ENCODE measurements at regions not wholly inside any gene's neighbourhood (a gene's known extent, or its start where the extent isn't known, plus 50 kb on each side); places are given as distances from the start of the nearest gene placed in this dataset.

DNA sequence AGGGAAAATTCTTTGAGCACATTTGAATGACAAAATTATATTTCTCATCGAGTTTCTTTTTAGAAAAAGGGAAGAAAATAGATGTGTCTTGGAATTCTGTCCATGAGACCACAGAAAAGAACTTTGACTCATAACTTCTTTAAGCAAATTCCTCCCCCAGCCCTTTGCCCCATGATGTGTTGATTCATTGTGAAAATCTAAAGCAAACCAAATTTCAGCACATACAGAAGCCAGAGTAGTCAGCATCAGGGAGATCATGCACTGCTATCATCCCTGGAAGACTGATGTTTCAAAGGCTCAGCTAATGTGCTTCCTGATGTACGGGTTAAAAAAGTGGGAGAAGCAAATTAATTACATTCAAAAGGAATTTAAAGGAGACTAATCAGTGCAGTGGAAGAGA is 159.7 kb downstream of the FAT3 start:
- no peak overlapping the region for H3K27ac ChIP-seq (ENCODE audit: low read depth in 1 of 2, low read length in 2 of 2)
- no peaks in the 10 kb centered on the region for H3K36me3 ChIP-seq (ENCODE audit: control insufficient read depth in 4 of 4, insufficient read depth in 3 of 4, low read depth in 1 of 4, low read length in 3 of 4)
- H3K9me3 ChIP-seq (ENCODE audit: control insufficient read depth in 4 of 4, low read length in 3 of 4), result peaks cover 0 to 3% (median 0%) of the 10 kb centered on the region in 4 donors
- no peak overlapping the region for H3K9ac ChIP-seq (ENCODE audit: low read depth in 1 of 2, low read length in 2 of 2)
- no peaks in the 10 kb centered on the region for H3K4me1 ChIP-seq (ENCODE audit: control insufficient read depth in 4 of 4, insufficient read depth in 4 of 4, low read length in 3 of 4)
- 64% methylated on average over 2 of the region's 2 CpGs for WGBS
- TF ChIP-seq, protein P1, sequence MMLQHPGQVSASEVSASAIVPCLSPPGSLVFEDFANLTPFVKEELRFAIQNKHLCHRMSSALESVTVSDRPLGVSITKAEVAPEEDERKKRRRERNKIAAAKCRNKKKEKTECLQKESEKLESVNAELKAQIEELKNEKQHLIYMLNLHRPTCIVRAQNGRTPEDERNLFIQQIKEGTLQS (IDR thresholded peaks at IDR 0.05), result no peak
- TF ChIP-seq RXRA (IDR thresholded peaks at IDR 0.05) (no peak), RAD21 (IDR thresholded peaks at IDR 0.05) (no peak), EGR1 (IDR thresholded peaks at IDR 0.05; ENCODE audit: low read depth in 2 of 2) (no peak), JUND (IDR thresholded peaks at IDR 0.05) (no peak), FOXA1 (IDR thresholded peaks at IDR 0.05) (no peak)
- TF ChIP-seq, protein P2, sequence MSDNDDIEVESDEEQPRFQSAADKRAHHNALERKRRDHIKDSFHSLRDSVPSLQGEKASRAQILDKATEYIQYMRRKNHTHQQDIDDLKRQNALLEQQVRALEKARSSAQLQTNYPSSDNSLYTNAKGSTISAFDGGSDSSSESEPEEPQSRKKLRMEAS (IDR thresholded peaks at IDR 0.05), result no peak
- DNase-seq (ENCODE audit: low spot score), result no peak
- H3K4me3 ChIP-seq (ENCODE audit: low read depth in 1 of 3, low read length in 3 of 3), result no peak overlapping the region
- no peaks in the 10 kb centered on the region for H3K27me3 ChIP-seq (ENCODE audit: control insufficient read depth in 4 of 4, insufficient read depth in 4 of 4, low read length in 3 of 4)

DNA sequence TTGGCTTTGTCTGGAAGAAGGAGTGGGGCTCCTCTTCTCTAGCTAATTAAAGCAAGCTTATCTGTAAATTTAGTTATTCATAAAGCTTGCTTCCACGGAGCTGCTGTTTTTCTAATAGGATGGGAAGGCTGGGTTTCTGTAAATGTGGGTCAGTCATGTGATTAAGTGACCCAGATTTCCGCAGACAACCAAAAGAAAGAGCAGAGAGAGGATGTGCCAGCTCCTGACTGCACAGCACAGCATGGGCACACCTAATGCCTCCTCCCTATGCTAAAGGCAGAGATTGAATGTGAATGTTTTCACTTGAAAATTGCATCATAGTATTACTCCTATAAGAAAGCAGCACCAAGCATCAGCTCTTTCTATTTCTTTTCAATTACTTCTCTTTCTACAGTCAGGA is 160.2 kb downstream of the FAT3 start:
- Histone ChIP-seq H3K4me3 (ENCODE audit: low read depth in 1 of 3, low read length in 3 of 3) (no peak overlapping the region), H3K9ac (ENCODE audit: low read depth in 1 of 2, low read length in 2 of 2) (no peak overlapping the region), H3K27me3 (ENCODE audit: control insufficient read depth in 4 of 4, insufficient read depth in 4 of 4, low read length in 3 of 4) (no peaks in the 10 kb centered on the region), H3K36me3 (ENCODE audit: control insufficient read depth in 4 of 4, insufficient read depth in 3 of 4, low read depth in 1 of 4, low read length in 3 of 4) (no peaks in the 10 kb centered on the region), H3K9me3 (ENCODE audit: control insufficient read depth in 4 of 4, low read length in 3 of 4) (peaks cover 0 to 3% (median 0%) of the 10 kb centered on the region in 4 donors), H3K4me1 (ENCODE audit: control insufficient read depth in 4 of 4, insufficient read depth in 4 of 4, low read length in 3 of 4) (no peaks in the 10 kb centered on the region), H3K27ac (ENCODE audit: low read depth in 1 of 2, low read length in 2 of 2) (no peak overlapping the region)
- no peak for DNase-seq (ENCODE audit: low spot score)
- WGBS, result 16% methylated on average over 2 of the region's 2 CpGs
- no peak for TF ChIP-seq TAF1 (conservative IDR thresholded peaks at IDR 0.05)

DNA sequence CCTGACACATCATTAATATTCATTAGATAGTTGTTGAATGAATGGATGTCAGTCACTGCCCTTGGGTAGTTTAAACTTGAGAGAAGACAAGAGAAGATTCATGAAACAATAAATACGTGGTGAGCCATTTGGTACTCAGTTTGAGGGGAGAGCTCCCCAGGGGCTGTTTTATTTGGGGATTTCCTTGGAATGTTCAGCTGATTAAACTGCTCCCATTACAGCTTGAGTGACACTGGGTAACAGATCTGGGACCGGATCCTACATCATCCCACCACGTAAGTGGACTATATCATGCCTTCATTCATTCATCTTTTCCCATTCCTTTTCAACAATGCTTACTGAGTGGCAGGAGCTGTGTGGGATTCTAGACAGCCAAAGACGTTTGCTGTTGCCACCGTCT is 162.0 kb downstream of the FAT3 start:
- Histone ChIP-seq H3K9ac (ENCODE audit: low read depth in 1 of 2, low read length in 2 of 2) (no peak overlapping the region), H3K36me3 (ENCODE audit: control insufficient read depth in 4 of 4, insufficient read depth in 3 of 4, low read depth in 1 of 4, low read length in 3 of 4) (no peaks in the 10 kb centered on the region), H3K27ac (ENCODE audit: low read depth in 1 of 2, low read length in 2 of 2) (no peak overlapping the region), H3K9me3 (ENCODE audit: control insufficient read depth in 4 of 4, low read length in 3 of 4) (peaks cover 0 to 3% (median 0%) of the 10 kb centered on the region in 4 donors), H3K27me3 (ENCODE audit: control insufficient read depth in 4 of 4, insufficient read depth in 4 of 4, low read length in 3 of 4) (no peaks in the 10 kb centered on the region), H3K4me1 (ENCODE audit: control insufficient read depth in 4 of 4, insufficient read depth in 4 of 4, low read length in 3 of 4) (no peaks in the 10 kb centered on the region), H3K4me3 (ENCODE audit: low read depth in 1 of 3, low read length in 3 of 3) (no peak overlapping the region)
- DNase-seq (ENCODE audit: low spot score), result no peak
- 88% methylated on average over 5 of the region's 5 CpGs for WGBS
- TF ChIP-seq RAD21 (IDR thresholded peaks at IDR 0.05), result no peak

DNA sequence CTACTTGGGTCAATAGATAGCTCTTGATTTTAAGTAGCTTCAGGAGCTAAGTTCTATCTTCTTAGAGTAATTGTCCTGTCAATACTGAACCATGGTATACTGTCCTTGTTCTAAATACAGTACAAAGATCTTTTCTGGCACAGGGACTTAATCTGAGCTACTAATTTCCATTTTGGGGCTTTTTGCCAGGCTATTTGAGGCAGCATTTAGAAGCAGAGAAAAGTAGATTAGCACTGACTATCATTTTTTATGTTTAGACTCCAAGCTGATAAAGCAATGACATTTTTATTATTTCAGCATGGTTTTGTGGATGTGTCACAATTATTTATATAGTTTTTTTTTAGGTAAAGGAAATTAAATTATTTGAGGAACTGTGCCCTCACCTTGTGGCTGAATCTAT is 163.2 kb downstream of the FAT3 start:
- Histone ChIP-seq H3K9ac (ENCODE audit: low read depth in 1 of 2, low read length in 2 of 2) (no peak overlapping the region), H3K36me3 (ENCODE audit: control insufficient read depth in 4 of 4, insufficient read depth in 3 of 4, low read depth in 1 of 4, low read length in 3 of 4) (no peaks in the 10 kb centered on the region), H3K4me1 (ENCODE audit: control insufficient read depth in 4 of 4, insufficient read depth in 4 of 4, low read length in 3 of 4) (no peaks in the 10 kb centered on the region), H3K27me3 (ENCODE audit: control insufficient read depth in 4 of 4, insufficient read depth in 4 of 4, low read length in 3 of 4) (peaks cover 0 to 3% (median 0%) of the 10 kb centered on the region in 4 donors), H3K9me3 (ENCODE audit: control insufficient read depth in 4 of 4, low read length in 3 of 4) (peaks cover 0 to 3% (median 0%) of the 10 kb centered on the region in 4 donors), H3K27ac (ENCODE audit: low read depth in 1 of 2, low read length in 2 of 2) (no peak overlapping the region), H3K4me3 (ENCODE audit: low read depth in 1 of 3, low read length in 3 of 3) (no peak overlapping the region)
- DNase-seq (ENCODE audit: low spot score), result no peak
- TF ChIP-seq EGR1 (IDR thresholded peaks at IDR 0.05; ENCODE audit: low read depth in 2 of 2) (no peak), HNF4A (conservative IDR thresholded peaks at IDR 0.05) (no peak), SP1 (IDR thresholded peaks at IDR 0.05) (no peak), GABPA (IDR thresholded peaks at IDR 0.05 in 1 of 2, conservative IDR thresholded peaks at IDR 0.05 in 1 of 2) (no peak), TAF1 (conservative IDR thresholded peaks at IDR 0.05) (no peak), RAD21 (IDR thresholded peaks at IDR 0.05) (no peak), HNF4G (IDR thresholded peaks at IDR 0.05) (no peak), RXRA (IDR thresholded peaks at IDR 0.05) (no peak), FOXA1 (IDR thresholded peaks at IDR 0.05) (no peak)
- TF ChIP-seq, protein P3, sequence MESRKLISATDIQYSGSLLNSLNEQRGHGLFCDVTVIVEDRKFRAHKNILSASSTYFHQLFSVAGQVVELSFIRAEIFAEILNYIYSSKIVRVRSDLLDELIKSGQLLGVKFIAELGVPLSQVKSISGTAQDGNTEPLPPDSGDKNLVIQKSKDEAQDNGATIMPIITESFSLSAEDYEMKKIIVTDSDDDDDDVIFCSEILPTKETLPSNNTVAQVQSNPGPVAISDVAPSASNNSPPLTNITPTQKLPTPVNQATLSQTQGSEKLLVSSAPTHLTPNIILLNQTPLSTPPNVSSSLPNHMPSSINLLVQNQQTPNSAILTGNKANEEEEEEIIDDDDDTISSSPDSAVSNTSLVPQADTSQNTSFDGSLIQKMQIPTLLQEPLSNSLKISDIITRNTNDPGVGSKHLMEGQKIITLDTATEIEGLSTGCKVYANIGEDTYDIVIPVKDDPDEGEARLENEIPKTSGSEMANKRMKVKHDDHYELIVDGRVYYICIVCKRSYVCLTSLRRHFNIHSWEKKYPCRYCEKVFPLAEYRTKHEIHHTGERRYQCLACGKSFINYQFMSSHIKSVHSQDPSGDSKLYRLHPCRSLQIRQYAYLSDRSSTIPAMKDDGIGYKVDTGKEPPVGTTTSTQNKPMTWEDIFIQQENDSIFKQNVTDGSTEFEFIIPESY (IDR thresholded peaks at IDR 0.05), result no peak
- TF ChIP-seq, protein P4, sequence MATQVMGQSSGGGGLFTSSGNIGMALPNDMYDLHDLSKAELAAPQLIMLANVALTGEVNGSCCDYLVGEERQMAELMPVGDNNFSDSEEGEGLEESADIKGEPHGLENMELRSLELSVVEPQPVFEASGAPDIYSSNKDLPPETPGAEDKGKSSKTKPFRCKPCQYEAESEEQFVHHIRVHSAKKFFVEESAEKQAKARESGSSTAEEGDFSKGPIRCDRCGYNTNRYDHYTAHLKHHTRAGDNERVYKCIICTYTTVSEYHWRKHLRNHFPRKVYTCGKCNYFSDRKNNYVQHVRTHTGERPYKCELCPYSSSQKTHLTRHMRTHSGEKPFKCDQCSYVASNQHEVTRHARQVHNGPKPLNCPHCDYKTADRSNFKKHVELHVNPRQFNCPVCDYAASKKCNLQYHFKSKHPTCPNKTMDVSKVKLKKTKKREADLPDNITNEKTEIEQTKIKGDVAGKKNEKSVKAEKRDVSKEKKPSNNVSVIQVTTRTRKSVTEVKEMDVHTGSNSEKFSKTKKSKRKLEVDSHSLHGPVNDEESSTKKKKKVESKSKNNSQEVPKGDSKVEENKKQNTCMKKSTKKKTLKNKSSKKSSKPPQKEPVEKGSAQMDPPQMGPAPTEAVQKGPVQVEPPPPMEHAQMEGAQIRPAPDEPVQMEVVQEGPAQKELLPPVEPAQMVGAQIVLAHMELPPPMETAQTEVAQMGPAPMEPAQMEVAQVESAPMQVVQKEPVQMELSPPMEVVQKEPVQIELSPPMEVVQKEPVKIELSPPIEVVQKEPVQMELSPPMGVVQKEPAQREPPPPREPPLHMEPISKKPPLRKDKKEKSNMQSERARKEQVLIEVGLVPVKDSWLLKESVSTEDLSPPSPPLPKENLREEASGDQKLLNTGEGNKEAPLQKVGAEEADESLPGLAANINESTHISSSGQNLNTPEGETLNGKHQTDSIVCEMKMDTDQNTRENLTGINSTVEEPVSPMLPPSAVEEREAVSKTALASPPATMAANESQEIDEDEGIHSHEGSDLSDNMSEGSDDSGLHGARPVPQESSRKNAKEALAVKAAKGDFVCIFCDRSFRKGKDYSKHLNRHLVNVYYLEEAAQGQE (IDR thresholded peaks at IDR 0.05), result no peak
- TF ChIP-seq, protein P5, sequence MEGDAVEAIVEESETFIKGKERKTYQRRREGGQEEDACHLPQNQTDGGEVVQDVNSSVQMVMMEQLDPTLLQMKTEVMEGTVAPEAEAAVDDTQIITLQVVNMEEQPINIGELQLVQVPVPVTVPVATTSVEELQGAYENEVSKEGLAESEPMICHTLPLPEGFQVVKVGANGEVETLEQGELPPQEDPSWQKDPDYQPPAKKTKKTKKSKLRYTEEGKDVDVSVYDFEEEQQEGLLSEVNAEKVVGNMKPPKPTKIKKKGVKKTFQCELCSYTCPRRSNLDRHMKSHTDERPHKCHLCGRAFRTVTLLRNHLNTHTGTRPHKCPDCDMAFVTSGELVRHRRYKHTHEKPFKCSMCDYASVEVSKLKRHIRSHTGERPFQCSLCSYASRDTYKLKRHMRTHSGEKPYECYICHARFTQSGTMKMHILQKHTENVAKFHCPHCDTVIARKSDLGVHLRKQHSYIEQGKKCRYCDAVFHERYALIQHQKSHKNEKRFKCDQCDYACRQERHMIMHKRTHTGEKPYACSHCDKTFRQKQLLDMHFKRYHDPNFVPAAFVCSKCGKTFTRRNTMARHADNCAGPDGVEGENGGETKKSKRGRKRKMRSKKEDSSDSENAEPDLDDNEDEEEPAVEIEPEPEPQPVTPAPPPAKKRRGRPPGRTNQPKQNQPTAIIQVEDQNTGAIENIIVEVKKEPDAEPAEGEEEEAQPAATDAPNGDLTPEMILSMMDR (IDR thresholded peaks at IDR 0.05; ENCODE audit: low read depth, low read length, missing input control), result no peak
- TF ChIP-seq, protein P2 (IDR thresholded peaks at IDR 0.05), result no peak
- TF ChIP-seq, protein P1 (IDR thresholded peaks at IDR 0.05), result no peak

Measured in liver (tissue), 8 donors.